ENCODE measurements at regions not wholly inside any gene's neighbourhood (a gene's known extent, or its start where the extent isn't known, plus 50 kb on each side); places are given as distances from the start of the nearest gene placed in this dataset.
"Not testable (repeated sequence)": the region's sequence is repeated elsewhere in the genome, so short reads cannot be mapped to it uniquely, and the experiment has no call there.

- 20 to 60% (median 42%) methylated on average over 1 to 2 of the region's 12 CpGs; no CpG with 5 or more reads in 7 of the 10 experiments for WGBS, 10 experiments
- ATAC-seq (replicated peaks in 6 of 8) = no peak
- no peak overlapping the region for H3K27ac ChIP-seq
- H3K4me3 ChIP-seq = no peak overlapping the region
- in situ Hi-C loops (cut with MboI; ENCODE audit: low pct_unique_long_range_greater_than_20kb in 2 of 9, low sequenced_read_pairs in 9 of 9, unreplicated experiment in 9 of 9) = no loop called here
- H3K4me1 ChIP-seq (replicated peaks in 1 of 2) = peaks cover 52% of the 10 kb centered on the region in 2 donors
Observed at GRCh38 chr12:131226345-131227265, 272.9 kb downstream of the ADGRD1 start.

- ATAC-seq (replicated peaks in 6 of 8); in situ Hi-C loops (cut with MboI; ENCODE audit: low pct_unique_long_range_greater_than_20kb in 2 of 9, low sequenced_read_pairs in 9 of 9, unreplicated experiment in 9 of 9): not testable (repeated sequence)
- WGBS, 10 experiments = no CpG with 5 or more reads among the region's 22 CpGs
Observed at GRCh38 chr12:131227641-131228040, 273.9 kb downstream of the ADGRD1 start.

GRCh38 chr12:131229079-131229425, 275.3 kb downstream of the ADGRD1 start:
- H3K4me3 ChIP-seq; ATAC-seq (replicated peaks in 6 of 8); in situ Hi-C loops (cut with MboI; ENCODE audit: low pct_unique_long_range_greater_than_20kb in 2 of 9, low sequenced_read_pairs in 9 of 9, unreplicated experiment in 9 of 9): not testable (repeated sequence)
- H3K4me1 ChIP-seq (replicated peaks in 1 of 2) = peaks cover 36 to 37% of the 10 kb centered on the region in 2 donors
- peak overlapping the region; percentile 35 to 80 for H3K27ac ChIP-seq
- WGBS, 10 experiments = no CpG with 5 or more reads among the region's 7 CpGs

More at GRCh38 chr12:131227641-131228040, 273.9 kb downstream of the ADGRD1 start:
- not testable (repeated sequence) for H3K4me3 ChIP-seq
- peaks cover 41% of the 10 kb centered on the region in 2 donors for H3K4me1 ChIP-seq (replicated peaks in 1 of 2)
- H3K27ac ChIP-seq = peak overlapping the region in 1 of 2 donors; percentile 37

DNA sequence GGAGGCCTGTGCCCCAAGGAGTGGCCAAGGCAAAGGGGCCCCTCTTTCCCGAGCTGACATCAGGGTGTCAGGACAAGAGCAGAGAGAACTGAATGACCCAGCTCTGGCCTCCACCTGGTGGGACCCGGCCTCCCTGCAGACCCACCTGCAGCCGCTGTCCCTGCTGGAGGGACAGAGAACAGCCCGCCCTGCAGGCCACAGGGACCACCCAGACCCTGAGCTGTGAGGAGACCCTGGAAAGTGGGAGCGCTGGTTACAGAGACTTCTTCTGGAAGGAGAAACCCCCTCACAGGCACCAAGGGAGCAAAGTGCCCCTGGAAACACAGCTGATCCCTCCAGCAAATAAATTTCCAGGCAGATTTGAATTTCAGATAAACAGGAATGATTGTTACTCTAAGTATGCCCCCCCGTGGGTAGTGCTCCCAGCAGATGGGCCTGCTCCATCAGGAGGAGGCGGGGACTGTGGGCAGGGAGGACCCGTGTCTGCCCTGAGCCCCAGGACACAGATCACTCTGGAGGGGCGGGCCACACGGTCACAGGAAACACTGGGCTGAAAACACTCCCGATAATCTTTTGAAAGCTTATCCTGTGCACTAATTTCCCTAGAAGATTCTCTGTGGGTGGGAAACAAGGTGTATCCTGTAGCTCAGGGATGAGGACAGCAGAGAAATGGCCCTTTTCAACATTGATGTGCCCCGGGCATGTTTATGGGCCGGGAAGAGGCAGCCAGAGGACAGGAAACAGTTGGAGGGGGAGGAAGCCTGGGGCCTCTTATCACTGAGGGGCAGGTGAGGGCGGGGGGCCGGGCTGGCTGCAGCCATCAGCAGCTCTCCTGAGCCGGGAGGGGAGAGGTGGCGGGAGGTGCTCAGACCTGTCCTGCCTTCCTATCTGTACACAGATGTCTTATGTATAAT, 276.0 kb downstream of the ADGRD1 start:
- peaks cover 36 to 40% of the 10 kb centered on the region in 2 donors for H3K4me1 ChIP-seq (replicated peaks in 1 of 2)
- peak overlapping the region; percentile 36 to 80 for H3K27ac ChIP-seq
- in situ Hi-C loops (cut with MboI; ENCODE audit: low pct_unique_long_range_greater_than_20kb in 2 of 9, low sequenced_read_pairs in 9 of 9, unreplicated experiment in 9 of 9) = no loop called here
- WGBS, 10 experiments = 0 to 100% (median 50%) methylated on average over 1 to 9 of the region's 17 CpGs; no CpG with 5 or more reads in 5 of the 10 experiments
- ATAC-seq (replicated peaks in 6 of 8) = peak; percentile 65 to 89 (median 72)
- no peak overlapping the region for H3K4me3 ChIP-seq

DNA sequence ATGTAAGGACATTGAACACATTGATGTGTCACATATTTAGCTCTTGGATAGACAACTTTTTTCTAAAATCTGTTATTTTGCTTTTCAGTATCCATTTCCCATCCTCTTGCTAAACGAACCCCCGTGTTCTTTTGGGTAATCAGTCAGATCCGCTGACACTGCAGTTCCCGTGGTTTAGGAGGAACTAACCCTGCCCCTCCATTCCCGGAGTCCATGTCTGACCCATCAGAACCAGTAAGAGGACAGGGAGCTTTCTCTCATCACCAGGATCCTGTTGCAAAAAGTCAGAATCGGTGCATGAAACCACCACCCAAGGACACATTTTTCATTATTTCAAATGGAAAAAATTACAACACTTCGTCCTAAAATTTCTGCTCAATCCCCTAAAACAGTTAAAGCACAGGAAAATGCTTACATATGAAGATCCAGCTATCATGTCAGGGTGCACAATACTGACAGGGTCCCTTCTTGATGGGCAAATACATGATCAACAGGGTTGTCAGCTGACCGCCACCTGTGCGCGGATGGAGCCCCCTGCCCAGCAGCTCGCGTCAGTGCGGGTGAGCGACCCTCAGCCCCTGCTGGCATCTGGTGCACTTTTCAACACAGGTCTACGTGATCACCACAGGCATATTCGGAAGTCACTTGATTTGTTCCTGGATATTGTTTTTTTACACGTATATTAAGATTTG, 276.8 kb downstream of the ADGRD1 start:
- in situ Hi-C loops (cut with MboI; ENCODE audit: low pct_unique_long_range_greater_than_20kb in 2 of 9, low sequenced_read_pairs in 9 of 9, unreplicated experiment in 9 of 9) = no loop called here
- no peak for ATAC-seq (replicated peaks in 6 of 8)
- 18 to 100% (median 84%) methylated on average over 2 to 16 of the region's 17 CpGs for WGBS, 10 experiments
- Histone ChIP-seq H3K4me1 (replicated peaks in 1 of 2) (peaks cover 36 to 40% of the 10 kb centered on the region in 2 donors), H3K4me3 (no peak overlapping the region), H3K27ac (peak overlapping the region in 1 of 2 donors; percentile 80)

DNA sequence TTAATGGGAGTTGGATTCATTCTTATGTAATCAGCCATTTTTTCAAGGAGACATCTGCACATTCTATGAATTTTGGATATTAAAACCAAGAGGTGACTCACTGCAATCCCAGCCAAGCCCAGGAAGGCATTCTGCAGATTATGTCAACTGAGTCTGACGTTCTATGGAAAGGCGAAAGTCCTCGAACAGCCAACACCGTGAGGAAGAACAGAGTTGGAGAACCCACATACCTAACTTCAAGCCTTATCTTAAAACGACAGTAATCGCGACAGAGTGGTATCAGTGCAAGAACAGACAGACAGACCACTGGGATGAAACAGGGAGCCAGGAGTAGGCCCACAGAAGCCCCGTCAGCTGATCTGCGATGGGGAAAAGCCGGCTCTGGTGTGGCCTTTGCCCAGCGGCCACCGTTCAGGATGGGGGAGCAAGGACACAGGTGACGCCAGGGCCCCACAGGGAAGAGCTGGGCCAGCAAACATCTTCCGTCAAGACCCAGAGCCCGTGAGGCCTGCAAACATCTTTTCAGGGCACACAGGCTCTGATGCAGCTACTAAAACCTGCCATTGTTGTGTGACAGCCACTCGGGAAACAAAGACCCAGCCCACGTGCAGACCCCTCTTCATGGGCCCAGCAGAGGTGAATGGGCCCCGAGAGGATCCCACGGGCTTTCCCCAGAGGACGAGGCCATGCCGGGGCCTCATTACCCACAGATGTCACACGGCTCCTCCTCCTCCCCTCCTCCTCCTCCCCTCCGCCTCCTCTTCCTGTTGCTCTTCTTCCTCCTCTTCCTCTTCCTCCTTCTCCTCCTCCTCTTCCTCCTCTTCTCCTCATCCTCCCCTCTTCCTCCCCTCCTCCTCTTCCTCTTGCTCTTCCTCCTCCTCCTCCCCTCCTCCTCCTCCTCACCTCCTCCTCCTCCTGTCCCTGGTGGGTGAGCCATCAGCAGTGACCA, 277.6 kb downstream of the ADGRD1 start:
- no peak overlapping the region for H3K27ac ChIP-seq
- ATAC-seq (replicated peaks in 6 of 8) = peak in 1 of 8 experiments; percentile 15
- 61 to 100% (median 84%) methylated on average over 1 to 11 of the region's 23 CpGs for WGBS, 10 experiments
- H3K4me3 ChIP-seq = no peak overlapping the region
- in situ Hi-C loops (cut with MboI; ENCODE audit: low pct_unique_long_range_greater_than_20kb in 2 of 9, low sequenced_read_pairs in 9 of 9, unreplicated experiment in 9 of 9) = no loop called here
- peaks cover 35 to 45% of the 10 kb centered on the region in 2 donors for H3K4me1 ChIP-seq (replicated peaks in 1 of 2)

- Histone ChIP-seq H3K27ac (no peak overlapping the region), H3K4me3 (no peak overlapping the region), H3K4me1 (replicated peaks in 1 of 2) (peaks cover 32 to 45% of the 10 kb centered on the region in 2 donors)
- 0 to 92% (median 61%) methylated on average over 1 to 5 of the region's 5 CpGs; no CpG with 5 or more reads in 3 of the 10 experiments for WGBS, 10 experiments
- in situ Hi-C loops (cut with MboI; ENCODE audit: low pct_unique_long_range_greater_than_20kb in 2 of 9, low sequenced_read_pairs in 9 of 9, unreplicated experiment in 9 of 9) = no loop called here
- no peak for ATAC-seq (replicated peaks in 6 of 8)
Observed at GRCh38 chr12:131232036-131232435, 278.3 kb downstream of the ADGRD1 start.

- 50 to 89% (median 55%) methylated on average over 1 to 3 of the region's 14 CpGs; no CpG with 5 or more reads in 6 of the 10 experiments for WGBS, 10 experiments
- H3K27ac ChIP-seq; in situ Hi-C loops (cut with MboI; ENCODE audit: low pct_unique_long_range_greater_than_20kb in 2 of 9, low sequenced_read_pairs in 9 of 9, unreplicated experiment in 9 of 9); H3K4me3 ChIP-seq; ATAC-seq (replicated peaks in 6 of 8): not testable (repeated sequence)
- peaks cover 32 to 45% of the 10 kb centered on the region in 2 donors for H3K4me1 ChIP-seq (replicated peaks in 1 of 2)
Observed at GRCh38 chr12:131232872-131233271, 279.2 kb downstream of the ADGRD1 start.

DNA sequence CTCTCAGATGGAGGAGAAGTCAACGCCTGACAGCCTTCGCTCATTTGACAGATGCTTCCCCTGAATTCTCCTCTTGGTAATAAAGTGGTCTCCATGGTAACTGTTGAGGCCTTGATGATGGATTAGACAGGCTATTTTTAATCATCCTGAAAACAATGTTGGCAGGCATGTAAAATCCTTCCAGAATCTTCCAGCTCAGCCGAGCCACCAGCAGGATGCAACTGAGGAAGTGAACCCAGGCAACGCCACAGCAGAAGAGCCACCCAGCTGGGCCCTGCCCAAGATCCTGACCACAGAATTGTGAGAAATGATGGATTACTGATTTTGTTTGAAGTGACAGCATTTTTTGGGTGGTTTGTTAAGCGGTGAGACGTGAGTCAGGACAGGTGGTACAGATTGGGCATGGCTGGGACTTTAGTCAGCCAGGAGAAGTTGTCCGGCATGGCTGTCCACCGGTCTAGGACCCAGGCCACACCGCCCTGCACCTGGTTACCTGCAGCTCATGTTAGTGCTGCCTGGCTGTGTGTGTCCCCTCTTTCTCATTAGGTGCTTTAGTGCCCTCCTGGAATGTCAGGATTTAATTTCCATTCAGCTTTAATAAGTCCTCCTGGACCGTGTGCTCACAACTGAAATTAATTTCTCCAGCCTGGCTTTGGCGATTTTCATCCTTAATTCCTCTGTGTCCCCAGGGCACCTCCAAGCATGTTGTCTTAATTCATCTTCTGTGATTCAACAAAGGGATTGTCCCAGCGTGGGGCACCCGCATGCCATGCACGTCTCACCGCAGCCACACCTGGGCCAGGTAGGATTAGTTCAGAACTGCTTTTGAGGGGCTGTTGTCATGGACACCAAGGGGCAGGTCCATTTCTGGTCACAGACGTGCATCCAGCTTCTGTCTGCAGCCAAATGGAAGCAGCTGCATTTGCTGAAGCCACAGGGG, 280.4 kb downstream of the ADGRD1 start:
- ATAC-seq (replicated peaks in 6 of 8); H3K27ac ChIP-seq; H3K4me3 ChIP-seq; in situ Hi-C loops (cut with MboI; ENCODE audit: low pct_unique_long_range_greater_than_20kb in 2 of 9, low sequenced_read_pairs in 9 of 9, unreplicated experiment in 9 of 9): not testable (repeated sequence)
- H3K4me1 ChIP-seq (replicated peaks in 1 of 2) = peaks cover 23 to 33% of the 10 kb centered on the region in 2 donors
- 14 to 96% (median 65%) methylated on average over 1 to 7 of the region's 16 CpGs; no CpG with 5 or more reads in 5 of the 10 experiments for WGBS, 10 experiments

GRCh38 chr12:131234841-131235271, 281.1 kb downstream of the ADGRD1 start:
- H3K27ac ChIP-seq; in situ Hi-C loops (cut with MboI; ENCODE audit: low pct_unique_long_range_greater_than_20kb in 2 of 9, low sequenced_read_pairs in 9 of 9, unreplicated experiment in 9 of 9); H3K4me3 ChIP-seq: not testable (repeated sequence)
- peak in 7 of 8 experiments; percentile 54 to 94 (median 76) for ATAC-seq (replicated peaks in 6 of 8)
- no CpG with 5 or more reads among the region's 8 CpGs for WGBS, 10 experiments
- H3K4me1 ChIP-seq (replicated peaks in 1 of 2) = peaks cover 17 to 26% of the 10 kb centered on the region in 2 donors

DNA sequence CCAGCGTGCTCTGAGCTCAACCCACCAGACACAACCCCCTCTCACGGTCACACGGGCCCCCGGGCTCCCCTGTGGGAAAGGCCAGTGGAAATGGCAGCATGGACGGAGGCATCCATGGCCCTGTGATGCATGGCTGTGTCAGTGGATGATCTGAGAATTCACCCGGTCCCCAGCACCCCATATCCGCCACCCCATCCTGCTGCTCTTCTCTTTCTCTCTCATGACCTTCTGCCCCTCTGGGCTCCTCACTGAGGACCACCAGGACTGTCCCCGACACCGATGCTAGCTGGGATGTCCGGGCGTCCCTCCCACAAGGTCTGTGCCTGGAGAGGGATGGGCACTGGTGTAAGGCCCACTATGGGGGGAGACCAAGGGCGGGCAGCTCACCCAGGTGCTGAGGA, 282.2 kb downstream of the ADGRD1 start:
- in situ Hi-C loops (cut with MboI; ENCODE audit: low pct_unique_long_range_greater_than_20kb in 2 of 9, low sequenced_read_pairs in 9 of 9, unreplicated experiment in 9 of 9) = no loop called here
- Histone ChIP-seq H3K27ac (no peak overlapping the region), H3K4me3 (no peak overlapping the region), H3K4me1 (replicated peaks in 1 of 2) (peaks cover 9 to 16% of the 10 kb centered on the region in 2 donors)
- no peak for ATAC-seq (replicated peaks in 6 of 8)
- 67 to 81% methylated on average over 1 to 5 of the region's 12 CpGs; no CpG with 5 or more reads in 8 of the 10 experiments for WGBS, 10 experiments
